HepG2 (cell line): ENCODE measurements at regions not wholly inside any gene's neighbourhood (a gene's known extent, or its start where the extent isn't known, plus 50 kb on each side); places are given as distances from the start of the nearest gene placed in this dataset.

Source experiments
- ATAC-seq: fragments of 200-7000 bp; cut with Tn5 transposase; 3 replicates; pipeline ENCODE4 v1.9.1; 2020; ENCODE audit warnings: mild to moderate bottlenecking, moderate library complexity
- BruUV-seq: library from RNA; stranded (reverse); fragments of 400-500 nt; replicated peaks from 2 replicates; lab custom pipeline; 2021; lab: Mats Ljungman, UMichigan
- CTCF ChIA-PET: fragments of 300-600 bp; formaldehyde crosslinking; extraction: SDS; loops from one replicate; lab custom pipeline; 2021; ENCODE audit warnings: low total read pairs, inconsistent platforms, low intra/inter-chr PET ratio; lab: Yijun Ruan, JAX
- POLR2A ChIA-PET: fragments of 350-600 bp; sonication (Branson Sonifier 250); formaldehyde crosslinking; loops from one replicate; lab custom pipeline; 2020; ENCODE audit warnings: antibody characterized with exemption, inconsistent platforms; lab: Yijun Ruan, JAX
- DNase-seq: peaks from one replicate; pipeline ENCODE4 v3.0.0-alpha.2; 2015; ENCODE audit warnings: low spot score
- FAIRE-seq: peaks from 3 replicates; lab custom pipeline; 2011; peaks lifted over from hg19 to GRCh38; lab: Jason Lieb, UNC
- H2AFZ ChIP-seq: one replicate; pipeline ENCODE4 v1.6.1; 2011; ENCODE audit warnings: low read length, inconsistent platforms
- H3K27ac ChIP-seq: fragments of 300-600 bp; 3 replicates; pipeline ENCODE4 v1.8.0; 2011; ENCODE audit warnings: mixed run types, mild to moderate bottlenecking, mixed read lengths, low read length, inconsistent platforms; ENCODE audit not compliant: insufficient read depth; ENCODE audit errors: extremely low read length
- H3K27me3 ChIP-seq, 2 experiments: fragments of 200-600 bp in 1 of 2; 2 replicates in 1 of 2; 3 replicates in 1 of 2; pipeline versions ENCODE4 v1.6.0 to v1.8.0; 2011; ENCODE audit warnings: low read length in 2 of 2, mild to moderate bottlenecking in 2 of 2, moderate library complexity in 2 of 2, inconsistent platforms in 1 of 2; ENCODE audit not compliant: insufficient read depth in 2 of 2, control insufficient read depth in 1 of 2
- H3K36me3 ChIP-seq, 2 experiments: fragments of 200-600 bp in 1 of 2; replicated peaks in 1 of 2; 2 replicates in 1 of 2; 3 replicates in 1 of 2; pipeline versions ENCODE4 v1.5.1 to v1.8.0; 2011; ENCODE audit warnings: low read length in 2 of 2, inconsistent platforms in 1 of 2; ENCODE audit not compliant: insufficient read depth in 2 of 2, control insufficient read depth in 1 of 2
- H3K4me1 ChIP-seq: 2 replicates; pipeline ENCODE4 v1.5.1; 2012; ENCODE audit warnings: low read length, inconsistent platforms; ENCODE audit not compliant: insufficient read depth
- H3K4me2 ChIP-seq: 2 replicates; pipeline ENCODE4 v1.6.0; 2011; ENCODE audit warnings: low read depth, low read length, inconsistent platforms
- H3K4me3 ChIP-seq, 3 experiments: fragments of 200-600 bp in 1 of 3; sonication (generic), shearing (Covaris generic) in 1 of 3; replicated peaks in 1 of 3; 2 replicates each; pipeline ENCODE4 v1.5.1; 2011 to 2016; ENCODE audit warnings: low read length in 3 of 3, inconsistent platforms in 2 of 3, low read depth in 2 of 3, mild to moderate bottlenecking in 2 of 3, control low read depth in 1 of 3, mixed read lengths in 1 of 3; ENCODE audit not compliant: insufficient read depth in 1 of 3
- H3K79me2 ChIP-seq: one replicate; pipeline ENCODE4 v1.6.1; 2011; ENCODE audit warnings: low read length, inconsistent platforms; ENCODE audit not compliant: insufficient read depth
- H3K9ac ChIP-seq: 2 replicates; pipeline ENCODE4 v1.6.0; 2011; ENCODE audit warnings: mild to moderate bottlenecking, low read depth, low read length, inconsistent platforms; ENCODE audit not compliant: insufficient read depth
- H3K9me3 ChIP-seq: 2 replicates; pipeline ENCODE4 v1.5.1; 2012; ENCODE audit warnings: mild to moderate bottlenecking, low read length
- H4K20me1 ChIP-seq: 2 replicates; pipeline ENCODE4 v1.6.0; 2011; ENCODE audit warnings: inconsistent platforms, mild to moderate bottlenecking, low read length, moderate library complexity; ENCODE audit not compliant: insufficient read depth
- CCDC6 ChIP-seq: sonication (generic); formaldehyde crosslinking; IDR thresholded peaks from 2 replicates; pipeline ENCODE4 v1.8.1; 2022; ENCODE audit warnings: mild to moderate bottlenecking, missing genetic modification reagents, moderate library complexity
- HNF4G ChIP-seq, 2 experiments: sonication (generic) in 1 of 2; formaldehyde crosslinking in 1 of 2; IDR thresholded peaks; 2 replicates each; pipeline versions ENCODE4 v1.4.0 to v1.6.1; 2011 to 2020; ENCODE audit warnings: borderline replicate concordance in 2 of 2, low read depth in 2 of 2, mild to moderate bottlenecking in 2 of 2, low read length in 1 of 2, missing genetic modification reagents in 1 of 2, moderate library complexity in 1 of 2
- JUN ChIP-seq: sonication (generic); formaldehyde crosslinking; IDR thresholded peaks from 2 replicates; pipeline ENCODE4 v1.4.0; 2020; ENCODE audit warnings: mild to moderate bottlenecking, missing genetic modification reagents
- KDM1A ChIP-seq: IDR thresholded peaks from 2 replicates; pipeline ENCODE4 v1.6.1; 2016; ENCODE audit warnings: missing compliant biosample characterization
- MED1 ChIP-seq: sonication (generic); formaldehyde crosslinking; IDR thresholded peaks from 2 replicates; pipeline ENCODE4 v1.4.0; 2020; ENCODE audit warnings: missing genetic modification reagents
- NCOA1 ChIP-seq: sonication (generic); formaldehyde crosslinking; IDR thresholded peaks from 2 replicates; pipeline ENCODE4 v1.9.0; 2021; ENCODE audit warnings: missing genetic modification reagents
- PHF5A ChIP-seq: IDR thresholded peaks from one replicate; pipeline ENCODE4 v1.6.1; 2018; ENCODE audit warnings: low read depth, missing genetic modification reagents; ENCODE audit not compliant: unreplicated experiment
- PHF8 ChIP-seq: sonication (generic); formaldehyde crosslinking; IDR thresholded peaks from 2 replicates; pipeline ENCODE4 v1.5.0; 2020; ENCODE audit warnings: missing genetic modification reagents
- TBP ChIP-seq: sonication (generic); formaldehyde crosslinking; IDR thresholded peaks from 2 replicates; pipeline ENCODE4 v1.5.0; 2020; ENCODE audit warnings: missing genetic modification reagents
- ZNF30 ChIP-seq: sonication (generic); formaldehyde crosslinking; IDR thresholded peaks from 2 replicates; pipeline ENCODE4 v1.5.0; 2020; ENCODE audit warnings: mild to moderate bottlenecking, missing genetic modification reagents
- ZNF503 ChIP-seq: sonication (generic); formaldehyde crosslinking; IDR thresholded peaks from 2 replicates; pipeline ENCODE4 v1.4.0; 2020; ENCODE audit warnings: missing genetic modification reagents
- ZNF512B ChIP-seq: sonication (generic); formaldehyde crosslinking; IDR thresholded peaks from 2 replicates; pipeline ENCODE4 v1.5.1; 2020; ENCODE audit warnings: missing genetic modification reagents, mild to moderate bottlenecking, borderline replicate concordance
- ZNF772 ChIP-seq: sonication (generic); formaldehyde crosslinking; IDR thresholded peaks from 2 replicates; pipeline ENCODE4 v1.5.0; 2020; ENCODE audit warnings: mild to moderate bottlenecking, missing genetic modification reagents
- WGBS: methylation state at CpG from one replicate; pipeline ENCODE4 v1.1.6; 2017; ENCODE audit warnings: low lambda C conversion rate; 5-methylcytosine and 5-hydroxymethylcytosine counted together
- in situ Hi-C: cut with HindIII; loops from 2 replicates; pipeline ENCODE4 v1.10.0; 2017; ENCODE audit warnings: low pct_unique_long_range_greater_than_20kb; ENCODE audit not compliant: extremely low pct_ligation_motif_present
- intact Hi-C: fragments of 100-400 bp; cut with micrococcal nuclease; formaldehyde crosslinking; loops from one replicate; pipeline ENCODE4 v1.10.0; 2022; ENCODE audit not compliant: unreplicated experiment

GRCh38 chr11:87812571-87813365, 362.5 kb downstream of the RAB38 start:
- Histone ChIP-seq H3K27ac (no peak overlapping the region), H3K4me2 (no peak overlapping the region), H3K9me3 (no peaks in the 10 kb centered on the region), H3K4me3 (no peak overlapping the region), H3K4me1 (peaks cover 7% of the 10 kb centered on the region; the same call in 1 of the 2 replicates), H2AFZ (no peak overlapping the region), H3K9ac (no peak overlapping the region), H3K36me3 (no peaks in the 10 kb centered on the region), H4K20me1 (no peaks in the 10 kb centered on the region), H3K27me3 (no peaks in the 10 kb centered on the region), H3K79me2 (no peaks in the 10 kb centered on the region)
- DNase-seq, result no peak
- ATAC-seq, result no peak
- intact Hi-C loops (no loop called here), in situ Hi-C loops (no loop called here)
- BruUV-seq, result no TSS peak
- POLR2A ChIA-PET, result no interaction called here
- no peak for TF ChIP-seq NCOA1
- CTCF ChIA-PET, result no interaction called here
- 24% methylated on average over 10 of the region's 10 CpGs for WGBS
- no peak for FAIRE-seq

GRCh38 chr11:87810486-87810885, 364.8 kb downstream of the RAB38 start:
- H3K4me3 ChIP-seq, result no peak overlapping the region
- in situ Hi-C loops, result no loop called here
- ChIA-PET POLR2A (no interaction called here), CTCF (no interaction called here)
- intact Hi-C loops, result no loop called here
- WGBS, result 25% methylated on average over 4 of the region's 4 CpGs
- ATAC-seq (no peak), DNase-seq (peak; percentile 2), FAIRE-seq (no peak)
- no peak overlapping the region for H3K4me2 ChIP-seq
- no peak for TF ChIP-seq CCDC6 (CRISPR knock-in tag)
- no peak for TF ChIP-seq ZNF30 (CRISPR knock-in tag)
- TF ChIP-seq ZNF512B (CRISPR knock-in tag), result no peak
- TF ChIP-seq MED1 (CRISPR knock-in tag), result no peak
- no peak for TF ChIP-seq ZNF503 (CRISPR knock-in tag)
- TF ChIP-seq KDM1A (CRISPR knock-in tag), result no peak
- no peak for TF ChIP-seq PHF8 (CRISPR knock-in tag)
- TF ChIP-seq TBP (CRISPR knock-in tag), result no peak
- TF ChIP-seq HNF4G (IDR thresholded peaks at IDR 0.05; ENCODE audit: borderline replicate concordance, low read depth, low read length), result no peak
- no peak for TF ChIP-seq HNF4G (CRISPR knock-in tag; IDR thresholded peaks at IDR 0.05; ENCODE audit: borderline replicate concordance, low read depth)
- no peak for TF ChIP-seq ZNF772
- no peak for TF ChIP-seq JUN (CRISPR knock-in tag)
- no peak for TF ChIP-seq PHF5A (CRISPR knock-in tag)
- H4K20me1 ChIP-seq, result no peaks in the 10 kb centered on the region
- H3K4me1 ChIP-seq, result peaks cover 7% of the 10 kb centered on the region; the same call in 1 of the 2 replicates
- no peaks in the 10 kb centered on the region for H3K27me3 ChIP-seq
- no peaks in the 10 kb centered on the region for H3K79me2 ChIP-seq
- no peaks in the 10 kb centered on the region for H3K9me3 ChIP-seq
- H2AFZ ChIP-seq, result no peak overlapping the region
- no TSS peak for BruUV-seq
- no peak overlapping the region for H3K27ac ChIP-seq
- H3K36me3 ChIP-seq, result no peaks in the 10 kb centered on the region
- H3K9ac ChIP-seq, result no peak overlapping the region
